Activated CD8-positive, alpha-beta T cell treated with anti-CD3 and anti-CD28 coated beads for 36 hours (primary cell): ENCODE measurements at regions not wholly inside any gene's neighbourhood (a gene's known extent, or its start where the extent isn't known, plus 50 kb on each side); places are given as distances from the start of the nearest gene placed in this dataset.

Source experiments
- ATAC-seq: fragments of 200-7000 bp; cut with Tn5 transposase; one replicate; pipeline ENCODE4 v1.10.0; 2021; ENCODE audit warnings: mild to moderate bottlenecking, moderate library complexity
- CTCF ChIA-PET: fragments of 350-600 bp; sonication (Branson Sonifier 250); formaldehyde crosslinking; loops from one replicate; lab custom pipeline; 2021; ENCODE audit warnings: antibody characterized with exemption; lab: Charles Lee
- POLR2A ChIA-PET: fragments of 350-600 bp; sonication (Branson Sonifier 250); formaldehyde crosslinking; loops from one replicate; lab custom pipeline; 2021; ENCODE audit warnings: antibody characterized with exemption; lab: Charles Lee
- DNase-seq: peaks from one replicate; pipeline ENCODE4 v3.0.0-alpha.2; 2020
- H3K27ac Mint-ChIP-seq: one replicate; pipeline ENCODE4 v1.8.0; 2021; ENCODE audit warnings: mild to moderate bottlenecking, mixed read lengths
- H3K27me3 Mint-ChIP-seq: one replicate; pipeline ENCODE4 v1.8.0; 2021; ENCODE audit warnings: mixed read lengths
- H3K36me3 Mint-ChIP-seq: one replicate; pipeline ENCODE4 v1.8.0; 2021; ENCODE audit warnings: low read depth, mixed read lengths
- H3K4me1 Mint-ChIP-seq: one replicate; pipeline ENCODE4 v1.8.0; 2021; ENCODE audit warnings: low read depth, mixed read lengths
- H3K4me3 Mint-ChIP-seq: one replicate; pipeline ENCODE4 v1.8.0; 2021; ENCODE audit warnings: mild to moderate bottlenecking, moderate library complexity, mixed read lengths
- H3K9me3 Mint-ChIP-seq: one replicate; pipeline ENCODE4 v1.8.0; 2021; ENCODE audit warnings: mixed read lengths
- intact Hi-C: fragments of 100-400 bp; cut with micrococcal nuclease; formaldehyde crosslinking; loops from one replicate; pipeline ENCODE4 v1.10.0; 2022
- TF ChIP-seq, protein P1 (sequence below): fragments of 200-600 bp; IDR thresholded peaks from one replicate; pipeline ENCODE4 v1.8.0; 2022; ENCODE audit warnings: antibody characterized with exemption, mild to moderate bottlenecking

DNA sequence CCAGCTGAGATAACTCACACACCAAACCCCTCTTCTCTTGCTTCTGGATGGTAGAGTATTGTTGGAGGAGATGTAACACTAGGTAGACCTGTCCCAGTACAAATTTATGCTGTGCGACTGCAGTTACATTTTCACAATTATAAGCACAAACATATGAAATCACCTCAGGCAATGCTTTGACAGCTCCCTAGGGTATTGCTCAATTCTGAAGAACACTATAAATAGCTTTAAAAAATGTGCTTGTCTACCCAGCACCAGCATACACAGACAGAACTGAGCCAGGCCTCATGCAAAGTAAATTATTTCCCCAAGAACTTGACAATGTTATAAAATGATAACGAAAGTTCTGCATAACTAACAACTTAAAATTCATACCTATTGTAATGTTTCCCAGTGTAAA lies 1999.1 kb upstream of the ADGRL3 start:
- no peak overlapping the region for H3K27ac Mint-ChIP-seq
- no peaks in the 10 kb centered on the region for H3K4me1 Mint-ChIP-seq
- DNase-seq (no peak), ATAC-seq (no peak)
- no peak overlapping the region for H3K4me3 Mint-ChIP-seq
- H3K36me3 Mint-ChIP-seq, result no peaks in the 10 kb centered on the region
- H3K9me3 Mint-ChIP-seq, result peaks cover 5% of the 10 kb centered on the region
- POLR2A ChIA-PET, result no interaction called here
- CTCF ChIA-PET, result no interaction called here
- H3K27me3 Mint-ChIP-seq, result no peaks in the 10 kb centered on the region
- intact Hi-C loops, result no loop called here
- TF ChIP-seq, protein P1, sequence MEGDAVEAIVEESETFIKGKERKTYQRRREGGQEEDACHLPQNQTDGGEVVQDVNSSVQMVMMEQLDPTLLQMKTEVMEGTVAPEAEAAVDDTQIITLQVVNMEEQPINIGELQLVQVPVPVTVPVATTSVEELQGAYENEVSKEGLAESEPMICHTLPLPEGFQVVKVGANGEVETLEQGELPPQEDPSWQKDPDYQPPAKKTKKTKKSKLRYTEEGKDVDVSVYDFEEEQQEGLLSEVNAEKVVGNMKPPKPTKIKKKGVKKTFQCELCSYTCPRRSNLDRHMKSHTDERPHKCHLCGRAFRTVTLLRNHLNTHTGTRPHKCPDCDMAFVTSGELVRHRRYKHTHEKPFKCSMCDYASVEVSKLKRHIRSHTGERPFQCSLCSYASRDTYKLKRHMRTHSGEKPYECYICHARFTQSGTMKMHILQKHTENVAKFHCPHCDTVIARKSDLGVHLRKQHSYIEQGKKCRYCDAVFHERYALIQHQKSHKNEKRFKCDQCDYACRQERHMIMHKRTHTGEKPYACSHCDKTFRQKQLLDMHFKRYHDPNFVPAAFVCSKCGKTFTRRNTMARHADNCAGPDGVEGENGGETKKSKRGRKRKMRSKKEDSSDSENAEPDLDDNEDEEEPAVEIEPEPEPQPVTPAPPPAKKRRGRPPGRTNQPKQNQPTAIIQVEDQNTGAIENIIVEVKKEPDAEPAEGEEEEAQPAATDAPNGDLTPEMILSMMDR, result no peak

DNA sequence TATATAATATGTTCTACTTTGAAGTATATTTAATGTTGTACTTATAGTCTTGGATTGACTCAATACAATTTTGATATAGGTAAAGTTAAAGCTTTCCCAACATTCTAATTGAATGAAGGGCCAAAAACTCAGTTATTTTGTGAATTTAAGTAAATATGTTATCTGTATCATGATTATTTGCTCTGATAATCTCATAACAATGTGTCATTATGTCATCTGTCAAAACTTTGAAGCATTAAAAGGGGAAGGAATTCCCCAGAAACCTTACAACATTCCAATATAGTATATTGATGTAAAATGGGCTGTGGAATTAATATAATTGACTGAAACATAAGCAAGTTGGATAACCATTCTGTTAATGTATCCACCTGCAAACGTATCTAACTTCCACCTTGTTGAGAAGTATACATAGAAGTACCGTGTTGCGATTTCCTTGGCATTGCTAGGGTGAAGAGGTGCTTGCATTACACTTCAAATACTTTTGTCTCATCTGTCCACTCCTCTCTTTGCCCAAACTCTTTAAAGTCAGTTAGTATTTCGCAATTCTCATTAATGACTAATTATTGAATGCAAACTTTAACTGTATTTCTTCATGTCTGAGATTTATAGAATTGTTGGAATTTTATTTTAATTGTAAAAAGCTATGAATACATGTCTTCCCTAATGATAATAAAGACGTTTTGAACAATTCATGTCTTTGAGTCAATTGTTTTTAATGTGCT lies 1982.1 kb upstream of the ADGRL3 start:
- ChIA-PET CTCF (no interaction called here), POLR2A (interaction anchor here (0.6 kb wide), 1 partner anchor 1277 kb away, joined by 3 read pairs; no protein-coding TSS in a partner anchor)
- Mint-ChIP-seq H3K36me3 (no peaks in the 10 kb centered on the region), H3K4me3 (no peak overlapping the region), H3K9me3 (peaks cover 10% of the 10 kb centered on the region), H3K27me3 (no peaks in the 10 kb centered on the region), H3K4me1 (no peaks in the 10 kb centered on the region), H3K27ac (no peak overlapping the region)
- ATAC-seq (no peak), DNase-seq (no peak)
- intact Hi-C loops, result no loop called here
- TF ChIP-seq, protein P1, result no peak

DNA sequence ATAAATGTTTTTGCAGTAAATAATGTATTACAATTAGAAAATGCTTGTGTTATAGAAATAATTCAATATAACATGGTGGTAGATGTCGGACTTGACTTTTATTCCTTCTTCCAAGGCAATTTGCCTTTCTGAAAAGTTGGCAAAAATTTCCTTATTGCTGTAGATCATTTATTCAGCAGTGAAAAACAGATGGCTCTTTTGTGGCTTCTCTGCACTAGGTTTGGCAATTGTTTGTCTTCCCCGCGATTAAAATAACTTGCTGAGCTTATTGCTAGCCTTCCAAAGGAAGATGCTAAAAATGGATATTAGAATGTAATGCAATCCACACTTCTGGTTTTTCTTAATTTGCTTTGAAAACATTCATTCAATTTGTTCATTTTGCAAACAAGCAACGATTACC lies 1977.9 kb upstream of the ADGRL3 start:
- no peak for DNase-seq
- H3K27me3 Mint-ChIP-seq, result no peaks in the 10 kb centered on the region
- TF ChIP-seq, protein P1, result no peak
- no peaks in the 10 kb centered on the region for H3K36me3 Mint-ChIP-seq
- POLR2A ChIA-PET, result no interaction called here
- peaks cover 3% of the 10 kb centered on the region for H3K9me3 Mint-ChIP-seq
- CTCF ChIA-PET, result no interaction called here
- intact Hi-C loops, result no loop called here
- no peaks in the 10 kb centered on the region for H3K4me1 Mint-ChIP-seq
- no peak for ATAC-seq
- no peak overlapping the region for H3K27ac Mint-ChIP-seq
- no peak overlapping the region for H3K4me3 Mint-ChIP-seq

DNA sequence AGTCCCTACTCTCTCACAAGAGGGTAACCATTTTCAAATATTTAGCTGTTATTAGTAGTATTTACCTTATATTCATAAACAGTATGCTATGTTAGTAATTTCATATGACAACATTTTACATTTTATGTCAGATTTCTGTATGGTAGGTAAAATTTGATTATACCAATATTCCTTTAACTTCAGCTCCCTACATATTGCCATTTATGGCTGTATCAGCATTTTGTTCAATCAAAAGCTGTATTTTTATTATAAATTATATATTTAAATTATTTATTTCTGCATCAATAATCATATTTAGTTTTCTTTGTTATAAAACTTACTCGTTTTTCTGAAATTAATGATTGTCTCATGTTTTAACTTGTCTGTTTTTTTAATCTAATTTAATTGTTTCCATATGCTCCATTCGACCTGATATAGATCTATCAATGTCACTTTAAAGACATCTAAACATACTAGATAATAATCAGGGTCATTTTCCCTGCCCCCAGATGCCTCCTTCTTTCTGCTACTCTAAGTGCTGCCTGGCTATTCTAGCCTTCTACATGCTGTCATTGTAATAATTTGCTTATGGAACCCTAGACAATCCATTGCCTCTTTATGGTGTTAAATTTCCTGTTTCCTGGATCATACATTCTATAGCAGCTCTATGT lies 1976.7 kb upstream of the ADGRL3 start:
- Mint-ChIP-seq H3K4me1 (no peaks in the 10 kb centered on the region), H3K9me3 (peaks cover 5% of the 10 kb centered on the region), H3K4me3 (no peak overlapping the region), H3K27ac (no peak overlapping the region), H3K27me3 (no peaks in the 10 kb centered on the region), H3K36me3 (no peaks in the 10 kb centered on the region)
- ATAC-seq (no peak), DNase-seq (no peak)
- intact Hi-C loops, result no loop called here
- POLR2A ChIA-PET, result no interaction called here
- TF ChIP-seq, protein P1, result no peak
- CTCF ChIA-PET, result no interaction called here

DNA sequence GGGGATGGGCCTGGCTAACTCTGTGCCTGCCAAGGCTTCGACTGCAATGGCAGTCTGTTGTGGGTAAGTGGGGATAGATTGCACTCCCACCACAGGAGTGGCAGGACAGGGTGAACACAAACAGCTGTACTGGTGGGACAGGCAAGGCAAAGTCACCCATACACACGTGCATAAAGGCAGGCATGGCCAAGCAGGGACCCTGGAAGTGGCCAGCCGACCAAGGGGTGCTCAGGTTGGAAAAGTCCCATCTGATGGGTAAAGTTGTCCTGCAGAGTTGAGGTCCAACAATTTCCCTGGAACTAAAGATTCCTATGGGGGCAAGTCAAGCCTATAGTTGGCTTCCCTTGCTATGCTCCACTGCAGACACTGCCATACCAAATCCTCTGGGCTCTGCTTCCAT lies 1961.9 kb upstream of the ADGRL3 start:
- no peak for ATAC-seq
- DNase-seq, result no peak
- TF ChIP-seq, protein P1, result no peak
- no peaks in the 10 kb centered on the region for H3K27me3 Mint-ChIP-seq
- no peaks in the 10 kb centered on the region for H3K4me1 Mint-ChIP-seq
- intact Hi-C loops, result no loop called here
- ChIA-PET POLR2A (no interaction called here), CTCF (no interaction called here)
- H3K36me3 Mint-ChIP-seq, result no peaks in the 10 kb centered on the region
- no peak overlapping the region for H3K27ac Mint-ChIP-seq
- H3K4me3 Mint-ChIP-seq, result no peak overlapping the region
- peaks cover 26% of the 10 kb centered on the region for H3K9me3 Mint-ChIP-seq
